ENCODE measurements at regions not wholly inside any gene's neighbourhood (a gene's known extent, or its start where the extent isn't known, plus 50 kb on each side); places are given as distances from the start of the nearest gene placed in this dataset.

- TF ChIP-seq ZNF331 (CRISPR knock-in tag; IDR thresholded peaks at IDR 0.05; ENCODE audit: low read depth) (no peak), ETS1 (IDR thresholded peaks at IDR 0.05) (no peak), NANOG (IDR thresholded peaks at IDR 0.05; ENCODE audit: borderline replicate concordance) (no peak), CTCF (conservative IDR thresholded peaks at IDR 0.05; ENCODE audit: low read depth in 2 of 2) (no peak), REST (IDR thresholded peaks at IDR 0.05; ENCODE audit: unreplicated experiment) (no peak)
These were observed 403.0 kb upstream of the TNP1 start (continued) for GRCh38 chr2:217262911-217263310.

- no peak for ATAC-seq
- Histone ChIP-seq H3K4me2 (no peak overlapping the region), H4K20me1 (replicated peaks; ENCODE audit: insufficient read depth) (no peaks in the 10 kb centered on the region; the same call in none of the 2 replicates), H3K4me3 (no peak overlapping the region), H3K27ac (ENCODE audit: low read depth) (no peak overlapping the region), H3K27me3 (ENCODE audit: insufficient read depth) (peaks cover 65% of the 10 kb centered on the region), H3K4me1 (ENCODE audit: insufficient read depth) (peaks cover 1% of the 10 kb centered on the region; the same call in 1 of the 2 replicates), H3K9me2 (ENCODE audit: insufficient read depth) (no peaks in the 10 kb centered on the region), H3F3A (replicated peaks; ENCODE audit: low read depth) (no peaks in the 10 kb centered on the region), H3K36me3 (ENCODE audit: insufficient read depth) (0 out of 2 replicates have a peak, but pooled peaks cover under 1% of the 10 kb centered on the region), H2AFZ (no peak overlapping the region), H3K79me2 (replicated peaks; ENCODE audit: insufficient read depth) (no peaks in the 10 kb centered on the region)
- Mint-ChIP-seq H3K4me1 (peaks cover 3% of the 10 kb centered on the region; the same call in 1 of the 3 replicates), H3K4me3 (no peak overlapping the region), H3K27me3 (ENCODE audit: insufficient read depth, low read depth, poor library complexity) (peaks cover 44% of the 10 kb centered on the region), H3K9me3 (peaks cover 7% of the 10 kb centered on the region), H3K36me3 (ENCODE audit: low read depth) (peaks cover 4% of the 10 kb centered on the region; the same call in 1 of the 3 replicates), H3K27ac (no peak overlapping the region)
- no peak for DNase-seq (ENCODE audit: low spot score)
- TF ChIP-seq EZH2phosphoT487 (IDR thresholded peaks at IDR 0.05; ENCODE audit: unreplicated experiment) (no peak), CTCF (conservative IDR thresholded peaks at IDR 0.05; ENCODE audit: low read depth in 2 of 2) (no peak), ETS1 (IDR thresholded peaks at IDR 0.05) (no peak), STAT1 (IDR thresholded peaks at IDR 0.05; ENCODE audit: unreplicated experiment) (no peak), ZNF114 (CRISPR knock-in tag; IDR thresholded peaks at IDR 0.05) (no peak), NANOG (IDR thresholded peaks at IDR 0.05; ENCODE audit: borderline replicate concordance) (no peak), JUNB (IDR thresholded peaks at IDR 0.05; ENCODE audit: unreplicated experiment) (no peak), EZH2 (IDR thresholded peaks at IDR 0.05; ENCODE audit: low read depth, unreplicated experiment) (no peak), REST (IDR thresholded peaks at IDR 0.05; ENCODE audit: unreplicated experiment) (no peak), POLR2AphosphoS5 (IDR thresholded peaks at IDR 0.05; ENCODE audit: low read depth) (no peak)
These were observed 401.6 kb upstream of the TNP1 start for GRCh38 chr2:217261452-217261851.
